Muscle layer of duodenum (tissue), 2 donors: ENCODE measurements at regions not wholly inside any gene's neighbourhood (a gene's known extent, or its start where the extent isn't known, plus 50 kb on each side); places are given as distances from the start of the nearest gene placed in this dataset.

ENCODE experiments used
- H3K27ac ChIP-seq: one replicate; pipeline ENCODE4 v1.7.0; 2013; ENCODE audit warnings: mild to moderate bottlenecking, low read length
- H3K27me3 ChIP-seq: one replicate; pipeline ENCODE4 v1.7.0; 2013; ENCODE audit warnings: low read depth, mild to moderate bottlenecking, control low read depth, low read length
- H3K36me3 ChIP-seq, 2 donors: one replicate each; pipeline ENCODE4 v1.7.0; 2013; ENCODE audit warnings: low read length in 2 of 2, control low read depth in 1 of 2, mild to moderate bottlenecking in 1 of 2; ENCODE audit not compliant: insufficient read depth in 2 of 2, control insufficient read depth in 1 of 2
- H3K4me1 ChIP-seq, 2 donors: one replicate each; pipeline ENCODE4 v1.7.0; 2013; ENCODE audit warnings: low read length in 2 of 2, mild to moderate bottlenecking in 2 of 2, control low read depth in 1 of 2, moderate library complexity in 1 of 2; ENCODE audit not compliant: insufficient read depth in 2 of 2, control insufficient read depth in 1 of 2
- H3K4me3 ChIP-seq, 2 donors: one replicate each; pipeline ENCODE4 v1.7.0; 2013; ENCODE audit warnings: low read length in 2 of 2, low read depth in 1 of 2, mild to moderate bottlenecking in 1 of 2
- H3K9me3 ChIP-seq, 2 donors: one replicate each; pipeline ENCODE4 v1.7.0; 2013; ENCODE audit warnings: low read length in 2 of 2, control low read depth in 1 of 2, mild to moderate bottlenecking in 1 of 2; ENCODE audit not compliant: control insufficient read depth in 1 of 2
- donor health status: healthy.

- Histone ChIP-seq H3K27me3 (no peaks in the 10 kb centered on the region), H3K9me3 (no peaks in the 10 kb centered on the region), H3K4me1 (no peaks in the 10 kb centered on the region), H3K36me3 (no peaks in the 10 kb centered on the region), H3K4me3 (no peak overlapping the region), H3K27ac (no peak overlapping the region)
These were observed 691.1 kb downstream of the UQCRFS1 start for GRCh38 chr19:28521614-28522544.

- Histone ChIP-seq H3K4me3 (no peak overlapping the region), H3K27ac (no peak overlapping the region), H3K27me3 (no peaks in the 10 kb centered on the region), H3K4me1 (no peaks in the 10 kb centered on the region), H3K9me3 (no peaks in the 10 kb centered on the region), H3K36me3 (no peaks in the 10 kb centered on the region)
These were observed 691.9 kb downstream of the UQCRFS1 start for GRCh38 chr19:28520998-28521568.

GRCh38 chr19:28519952-28520861 is 692.7 kb downstream of the UQCRFS1 start:
- Histone ChIP-seq H3K9me3 (no peaks in the 10 kb centered on the region), H3K27ac (no peak overlapping the region), H3K27me3 (no peaks in the 10 kb centered on the region), H3K4me3 (no peak overlapping the region), H3K4me1 (no peaks in the 10 kb centered on the region), H3K36me3 (no peaks in the 10 kb centered on the region)

GRCh38 chr19:28519218-28519779 is 693.7 kb downstream of the UQCRFS1 start:
- H3K9me3 ChIP-seq: no peaks in the 10 kb centered on the region

DNA sequence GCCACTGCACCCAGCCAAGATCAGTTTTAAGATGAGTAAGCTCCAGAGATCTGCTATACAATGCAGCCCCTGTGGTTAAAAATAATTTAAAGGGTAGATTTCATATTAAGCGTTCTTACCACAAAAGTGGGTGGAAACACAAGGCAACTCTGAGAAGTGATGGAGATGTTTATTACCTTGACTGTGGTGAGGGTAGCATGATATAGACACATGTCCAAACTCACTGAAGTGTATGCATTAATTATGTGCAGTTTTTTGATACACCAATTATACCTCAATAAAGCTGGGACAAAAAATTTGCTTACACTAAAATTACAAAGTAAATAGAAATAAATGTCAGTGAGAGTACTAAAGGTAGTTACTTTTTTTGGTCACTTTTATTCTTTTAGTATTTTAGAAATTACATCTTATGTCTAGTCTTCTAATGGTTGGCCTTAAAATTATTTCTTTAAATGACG is 696.5 kb downstream of the UQCRFS1 start:
- Histone ChIP-seq H3K4me1 (no peaks in the 10 kb centered on the region), H3K27me3 (no peaks in the 10 kb centered on the region), H3K4me3 (no peak overlapping the region), H3K9me3 (no peaks in the 10 kb centered on the region), H3K36me3 (no peaks in the 10 kb centered on the region), H3K27ac (no peak overlapping the region)

More at GRCh38 chr19:28519218-28519779, 693.7 kb downstream of the UQCRFS1 start:
- H3K36me3 ChIP-seq: no peaks in the 10 kb centered on the region
- no peaks in the 10 kb centered on the region for H3K27me3 ChIP-seq
- H3K4me3 ChIP-seq: no peak overlapping the region
- H3K4me1 ChIP-seq: no peaks in the 10 kb centered on the region
- H3K27ac ChIP-seq: no peak overlapping the region

DNA sequence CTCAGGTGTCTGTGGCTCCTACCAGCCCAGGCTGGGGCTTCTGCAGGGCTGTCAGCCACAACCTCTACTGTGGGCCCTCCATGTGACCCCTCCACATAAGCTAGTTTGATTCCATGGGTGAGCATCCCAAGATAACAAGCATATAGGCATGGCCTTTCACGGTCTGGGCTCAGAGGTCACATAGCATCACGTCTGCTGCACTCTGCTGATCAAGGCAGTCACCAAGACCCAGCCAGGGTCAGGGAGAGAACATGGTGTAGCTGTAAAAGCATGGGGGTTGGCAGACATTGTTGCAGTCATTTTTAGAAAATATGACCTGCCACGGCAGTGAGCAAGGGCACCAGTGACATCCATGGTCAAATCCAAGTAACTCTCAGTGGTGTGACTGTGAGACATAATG is 698.8 kb downstream of the UQCRFS1 start:
- no peaks in the 10 kb centered on the region for H3K4me1 ChIP-seq
- no peaks in the 10 kb centered on the region for H3K9me3 ChIP-seq
- H3K27me3 ChIP-seq: no peaks in the 10 kb centered on the region
- no peak overlapping the region for H3K4me3 ChIP-seq
- no peaks in the 10 kb centered on the region for H3K36me3 ChIP-seq
- H3K27ac ChIP-seq: no peak overlapping the region

DNA sequence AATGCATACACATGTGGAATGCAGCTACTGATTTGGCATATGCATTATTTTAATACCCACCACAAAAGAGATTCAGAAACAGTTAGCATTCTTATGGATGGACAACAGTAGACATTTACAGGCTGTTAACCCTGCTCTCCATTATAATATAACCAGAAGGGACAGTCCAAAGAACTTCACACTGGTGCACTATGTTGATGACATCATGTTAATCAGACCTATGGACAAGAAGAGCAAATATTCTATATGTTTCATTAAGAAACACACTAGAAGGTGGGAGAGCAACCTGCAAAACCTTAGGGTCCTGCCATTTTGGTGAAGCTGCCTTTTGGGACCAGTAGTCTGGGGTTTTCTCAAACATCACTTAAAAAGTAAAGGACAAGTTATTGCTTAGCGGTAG is 701.3 kb downstream of the UQCRFS1 start:
- Histone ChIP-seq H3K27me3 (no peaks in the 10 kb centered on the region), H3K9me3 (no peaks in the 10 kb centered on the region), H3K27ac (no peak overlapping the region), H3K36me3 (no peaks in the 10 kb centered on the region), H3K4me1 (no peaks in the 10 kb centered on the region), H3K4me3 (no peak overlapping the region)

DNA sequence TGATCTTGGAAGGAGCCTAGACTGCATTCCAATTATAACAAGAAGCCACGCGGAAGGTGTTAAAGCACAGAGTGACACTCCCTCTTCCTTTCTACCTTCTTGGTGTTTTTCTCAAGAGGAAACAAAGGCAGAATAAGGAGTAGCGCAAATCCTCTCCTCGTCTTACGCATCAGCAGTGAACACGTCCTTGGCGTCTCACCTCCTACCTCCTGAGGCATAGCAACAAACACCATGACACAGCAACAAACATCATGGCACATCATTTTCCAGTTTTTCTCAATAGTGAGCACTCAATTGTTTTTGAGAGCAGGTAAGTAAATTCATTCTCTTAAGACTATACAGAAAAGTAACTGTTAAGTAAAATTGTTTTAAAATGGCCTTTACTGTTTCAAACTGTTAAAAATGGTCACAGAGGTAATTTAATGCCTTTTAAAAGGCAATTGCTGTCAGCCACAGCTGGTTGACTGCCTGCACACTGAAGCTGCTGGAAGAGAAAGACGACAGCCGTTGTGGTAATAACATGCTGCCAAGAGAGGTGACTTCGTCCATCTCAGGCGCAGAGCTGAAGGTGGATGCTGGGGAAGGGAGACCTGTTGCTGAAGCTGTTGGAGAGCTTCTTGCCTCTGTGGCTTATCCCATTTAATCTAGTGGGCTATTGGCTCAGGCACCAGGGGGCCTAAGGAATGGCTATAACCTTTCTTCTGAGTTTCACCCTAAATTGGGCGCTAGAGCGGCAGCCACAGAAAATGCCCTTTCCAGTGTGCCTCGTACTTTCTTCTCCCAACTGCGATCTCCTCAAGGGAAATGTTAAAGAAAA is 703.7 kb downstream of the UQCRFS1 start:
- Histone ChIP-seq H3K27me3 (no peaks in the 10 kb centered on the region), H3K27ac (no peak overlapping the region), H3K4me3 (no peak overlapping the region), H3K9me3 (no peaks in the 10 kb centered on the region), H3K36me3 (no peaks in the 10 kb centered on the region), H3K4me1 (no peaks in the 10 kb centered on the region)

GRCh38 chr19:28508666-28509065 is 704.3 kb downstream of the UQCRFS1 start:
- Histone ChIP-seq H3K4me3 (no peak overlapping the region), H3K27ac (no peak overlapping the region)

GRCh38 chr19:28505933-28506332 is 707.0 kb downstream of the UQCRFS1 start:
- H3K4me1 ChIP-seq: no peaks in the 10 kb centered on the region
- no peaks in the 10 kb centered on the region for H3K27me3 ChIP-seq
- no peak overlapping the region for H3K27ac ChIP-seq
- no peaks in the 10 kb centered on the region for H3K9me3 ChIP-seq
- no peak overlapping the region for H3K4me3 ChIP-seq
- H3K36me3 ChIP-seq: no peaks in the 10 kb centered on the region

More at GRCh38 chr19:28508666-28509065, 704.3 kb downstream of the UQCRFS1 start:
- Histone ChIP-seq H3K4me1 (no peaks in the 10 kb centered on the region), H3K9me3 (no peaks in the 10 kb centered on the region), H3K27me3 (no peaks in the 10 kb centered on the region), H3K36me3 (no peaks in the 10 kb centered on the region)
